SK-N-MC (cell line): ENCODE measurements at regions not wholly inside any gene's neighbourhood (a gene's known extent, or its start where the extent isn't known, plus 50 kb on each side); places are given as distances from the start of the nearest gene placed in this dataset.

Experiments used
- EZH2 ChIP-seq: fragments of 200-600 bp; sonication (generic); IDR thresholded peaks from one replicate; pipeline ENCODE4 v1.6.1; 2017; ENCODE audit warnings: antibody characterized with exemption
- FOXP2 ChIP-seq: optimal IDR thresholded peaks from 2 replicates; pipeline ENCODE3; 2011; ENCODE audit warnings: mild to moderate bottlenecking, moderate library complexity; ENCODE audit not compliant: insufficient read depth; ENCODE audit errors: extremely low read length, control extremely low read depth
- POLR2AphosphoS5 ChIP-seq: IDR thresholded peaks from 2 replicates; pipeline ENCODE4 v1.6.1; 2012; ENCODE audit warnings: mild to moderate bottlenecking, low read depth, low read length, borderline replicate concordance

- TF ChIP-seq POLR2AphosphoS5 (no peak), EZH2 (no peak), FOXP2 (no peak)
These were observed 420.8 kb upstream of the SPHKAP start for GRCh38 chr2:228602288-228602687.
